ENCODE measurements at regions not wholly inside any gene's neighbourhood (a gene's known extent, or its start where the extent isn't known, plus 50 kb on each side); places are given as distances from the start of the nearest gene placed in this dataset.

- Histone ChIP-seq H3K4me3 (ENCODE audit: low read length) (no peak overlapping the region), H3K4ac (ENCODE audit: low read depth, low read length) (no peak overlapping the region), H3K23ac (ENCODE audit: low read length) (no peak overlapping the region), H4K8ac (ENCODE audit: low read depth, low read length) (no peak overlapping the region), H3K18ac (ENCODE audit: low read length) (no peak overlapping the region), H3K9ac (ENCODE audit: low read length) (no peak overlapping the region), H3K56ac (ENCODE audit: low read length) (no peak overlapping the region), H3K27ac (ENCODE audit: low read depth, low read length) (no peak overlapping the region), H2BK5ac (ENCODE audit: low read length) (no peak overlapping the region), H3K36me3 (ENCODE audit: control insufficient read depth, insufficient read depth, low read length) (no peaks in the 10 kb centered on the region), H3K27me3 (ENCODE audit: insufficient read depth, low read length, poor library complexity) (no peaks in the 10 kb centered on the region), H2BK120ac (ENCODE audit: low read depth, low read length) (no peak overlapping the region), H3K79me2 (ENCODE audit: control insufficient read depth, insufficient read depth, low read length) (no peaks in the 10 kb centered on the region), H4K5ac (ENCODE audit: low read length) (no peak overlapping the region), H2BK15ac (replicated peaks; ENCODE audit: low read depth) (no peak overlapping the region), H3K4me2 (ENCODE audit: low read length) (no peak overlapping the region), H2AK5ac (ENCODE audit: low read length) (no peak overlapping the region), H3K4me1 (ENCODE audit: control insufficient read depth, low read depth, low read length) (no peaks in the 10 kb centered on the region), H3K79me1 (ENCODE audit: low read length) (no peaks in the 10 kb centered on the region)
- no peak for DNase-seq
- WGBS (ENCODE audit: extremely low coverage, insufficient coverage, low lambda C conversion rate) = no CpG with 5 or more reads among the region's 4 CpGs
Observed at GRCh38 chr7:131722371-131722770, 165.9 kb upstream of the PODXL start.

DNA sequence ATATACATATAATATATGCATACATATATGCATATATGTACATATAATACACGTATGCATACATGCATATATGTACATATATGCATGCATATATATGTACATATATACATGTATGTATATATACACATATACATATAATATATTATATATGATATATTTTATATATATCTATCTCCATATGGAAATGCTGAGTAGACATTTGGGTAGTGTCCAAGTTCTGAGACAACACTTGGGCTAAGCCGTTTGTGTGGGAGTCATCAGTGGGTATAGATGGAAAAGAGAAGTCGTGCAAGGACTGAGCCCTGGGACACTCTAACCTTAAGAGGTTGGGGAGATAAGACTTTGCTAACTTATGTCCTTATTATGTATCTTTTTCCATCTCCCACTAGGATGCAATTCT lies 165.2 kb upstream of the PODXL start:
- Histone ChIP-seq H2AK5ac (ENCODE audit: low read length) (no peak overlapping the region), H2BK15ac (replicated peaks; ENCODE audit: low read depth) (no peak overlapping the region), H3K4me2 (ENCODE audit: low read length) (no peak overlapping the region), H3K4me3 (ENCODE audit: low read length) (no peak overlapping the region), H3K56ac (ENCODE audit: low read length) (no peak overlapping the region), H3K4ac (ENCODE audit: low read depth, low read length) (no peak overlapping the region), H3K27me3 (ENCODE audit: insufficient read depth, low read length, poor library complexity) (no peaks in the 10 kb centered on the region), H3K18ac (ENCODE audit: low read length) (no peak overlapping the region), H3K23ac (ENCODE audit: low read length) (no peak overlapping the region), H3K36me3 (ENCODE audit: control insufficient read depth, insufficient read depth, low read length) (no peaks in the 10 kb centered on the region), H3K79me1 (ENCODE audit: low read length) (no peaks in the 10 kb centered on the region), H3K27ac (ENCODE audit: low read depth, low read length) (no peak overlapping the region), H2BK5ac (ENCODE audit: low read length) (no peak overlapping the region), H2BK120ac (ENCODE audit: low read depth, low read length) (no peak overlapping the region), H3K9ac (ENCODE audit: low read length) (no peak overlapping the region), H3K4me1 (ENCODE audit: control insufficient read depth, low read depth, low read length) (no peaks in the 10 kb centered on the region), H4K8ac (ENCODE audit: low read depth, low read length) (no peak overlapping the region), H4K5ac (ENCODE audit: low read length) (no peak overlapping the region), H3K79me2 (ENCODE audit: control insufficient read depth, insufficient read depth, low read length) (no peaks in the 10 kb centered on the region)
- DNase-seq = no peak
- WGBS (ENCODE audit: extremely low coverage, insufficient coverage, low lambda C conversion rate) = no CpG with 5 or more reads among the region's 3 CpGs

- no peaks in the 10 kb centered on the region for H3K36me3 ChIP-seq (ENCODE audit: control insufficient read depth, insufficient read depth, low read length)
- H3K9ac ChIP-seq (ENCODE audit: low read length) = no peak overlapping the region
- H3K4me3 ChIP-seq (ENCODE audit: low read length) = no peak overlapping the region
- no peak overlapping the region for H2AK5ac ChIP-seq (ENCODE audit: low read length)
- no peak overlapping the region for H4K8ac ChIP-seq (ENCODE audit: low read depth, low read length)
- H2BK5ac ChIP-seq (ENCODE audit: low read length) = no peak overlapping the region
- H3K4me2 ChIP-seq (ENCODE audit: low read length) = no peak overlapping the region
- no peaks in the 10 kb centered on the region for H3K4me1 ChIP-seq (ENCODE audit: control insufficient read depth, low read depth, low read length)
- H2BK15ac ChIP-seq (replicated peaks; ENCODE audit: low read depth) = no peak overlapping the region
- H3K27me3 ChIP-seq (ENCODE audit: insufficient read depth, low read length, poor library complexity) = no peaks in the 10 kb centered on the region
- H3K79me2 ChIP-seq (ENCODE audit: control insufficient read depth, insufficient read depth, low read length) = no peaks in the 10 kb centered on the region
- no peak for DNase-seq
- no peak overlapping the region for H2BK120ac ChIP-seq (ENCODE audit: low read depth, low read length)
- WGBS (ENCODE audit: extremely low coverage, insufficient coverage, low lambda C conversion rate) = no CpG with 5 or more reads among the region's 2 CpGs
- H3K18ac ChIP-seq (ENCODE audit: low read length) = no peak overlapping the region
- H3K56ac ChIP-seq (ENCODE audit: low read length) = no peak overlapping the region
- no peaks in the 10 kb centered on the region for H3K79me1 ChIP-seq (ENCODE audit: low read length)
- no peak overlapping the region for H3K23ac ChIP-seq (ENCODE audit: low read length)
- no peak overlapping the region for H3K27ac ChIP-seq (ENCODE audit: low read depth, low read length)
- no peak overlapping the region for H4K5ac ChIP-seq (ENCODE audit: low read length)
- no peak overlapping the region for H3K4ac ChIP-seq (ENCODE audit: low read depth, low read length)
Observed at GRCh38 chr7:131720703-131721102, 164.3 kb upstream of the PODXL start.

DNA sequence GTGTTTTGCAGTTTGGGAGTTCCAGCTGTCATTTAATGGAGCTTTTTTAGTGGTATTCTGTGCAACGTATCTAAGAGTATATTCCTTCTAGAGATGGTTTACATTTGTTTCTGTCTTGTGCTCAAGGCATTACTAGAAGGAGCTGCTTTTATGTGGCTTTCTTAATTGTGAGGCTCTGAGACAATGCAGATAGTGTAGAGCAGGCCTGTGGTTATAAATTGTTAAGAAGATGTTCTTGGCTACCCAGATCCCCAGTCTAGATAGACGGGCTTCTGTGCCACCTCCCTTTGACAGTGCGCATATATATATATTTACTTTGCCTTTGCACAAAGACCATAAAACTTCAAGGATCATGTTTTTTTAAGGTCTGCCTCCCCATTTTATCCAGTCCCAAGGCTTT lies 160.8 kb upstream of the PODXL start:
- Histone ChIP-seq H3K18ac (ENCODE audit: low read length) (no peak overlapping the region), H2BK15ac (replicated peaks; ENCODE audit: low read depth) (no peak overlapping the region), H3K4me2 (ENCODE audit: low read length) (no peak overlapping the region), H3K79me1 (ENCODE audit: low read length) (no peaks in the 10 kb centered on the region), H3K36me3 (ENCODE audit: control insufficient read depth, insufficient read depth, low read length) (no peaks in the 10 kb centered on the region), H3K4me3 (ENCODE audit: low read length) (no peak overlapping the region), H3K4me1 (ENCODE audit: control insufficient read depth, low read depth, low read length) (no peaks in the 10 kb centered on the region), H3K27ac (ENCODE audit: low read depth, low read length) (no peak overlapping the region), H3K27me3 (ENCODE audit: insufficient read depth, low read length, poor library complexity) (no peaks in the 10 kb centered on the region), H3K23ac (ENCODE audit: low read length) (no peak overlapping the region), H3K56ac (ENCODE audit: low read length) (no peak overlapping the region), H2AK5ac (ENCODE audit: low read length) (no peak overlapping the region), H3K9ac (ENCODE audit: low read length) (no peak overlapping the region), H2BK5ac (ENCODE audit: low read length) (no peak overlapping the region), H2BK120ac (ENCODE audit: low read depth, low read length) (no peak overlapping the region), H4K8ac (ENCODE audit: low read depth, low read length) (no peak overlapping the region), H3K79me2 (ENCODE audit: control insufficient read depth, insufficient read depth, low read length) (no peaks in the 10 kb centered on the region), H3K4ac (ENCODE audit: low read depth, low read length) (no peak overlapping the region), H4K5ac (ENCODE audit: low read length) (no peak overlapping the region)
- DNase-seq = no peak
- WGBS (ENCODE audit: extremely low coverage, insufficient coverage, low lambda C conversion rate) = no CpG with 5 or more reads among the region's 3 CpGs

DNA sequence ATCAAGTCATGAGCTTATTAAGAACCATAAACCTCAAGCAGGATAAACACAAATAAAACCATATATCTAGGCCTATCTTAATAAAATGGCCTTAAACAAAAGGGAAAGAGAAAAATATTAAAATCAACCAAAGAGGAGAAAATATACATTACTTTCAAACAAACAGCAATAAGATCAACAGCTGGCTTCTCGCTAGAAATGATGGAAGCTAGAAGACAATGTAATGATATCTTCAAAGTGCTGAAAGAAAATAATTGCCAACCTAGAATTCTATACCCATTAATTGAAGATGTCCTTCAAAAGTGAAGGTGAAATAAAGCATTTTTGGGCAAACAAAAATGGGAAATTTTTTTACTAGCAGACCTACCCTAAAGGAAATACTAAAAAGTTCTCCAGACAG lies 142.9 kb upstream of the PODXL start:
- H2AK5ac ChIP-seq (ENCODE audit: low read length) = no peak overlapping the region
- no peak for DNase-seq

DNA sequence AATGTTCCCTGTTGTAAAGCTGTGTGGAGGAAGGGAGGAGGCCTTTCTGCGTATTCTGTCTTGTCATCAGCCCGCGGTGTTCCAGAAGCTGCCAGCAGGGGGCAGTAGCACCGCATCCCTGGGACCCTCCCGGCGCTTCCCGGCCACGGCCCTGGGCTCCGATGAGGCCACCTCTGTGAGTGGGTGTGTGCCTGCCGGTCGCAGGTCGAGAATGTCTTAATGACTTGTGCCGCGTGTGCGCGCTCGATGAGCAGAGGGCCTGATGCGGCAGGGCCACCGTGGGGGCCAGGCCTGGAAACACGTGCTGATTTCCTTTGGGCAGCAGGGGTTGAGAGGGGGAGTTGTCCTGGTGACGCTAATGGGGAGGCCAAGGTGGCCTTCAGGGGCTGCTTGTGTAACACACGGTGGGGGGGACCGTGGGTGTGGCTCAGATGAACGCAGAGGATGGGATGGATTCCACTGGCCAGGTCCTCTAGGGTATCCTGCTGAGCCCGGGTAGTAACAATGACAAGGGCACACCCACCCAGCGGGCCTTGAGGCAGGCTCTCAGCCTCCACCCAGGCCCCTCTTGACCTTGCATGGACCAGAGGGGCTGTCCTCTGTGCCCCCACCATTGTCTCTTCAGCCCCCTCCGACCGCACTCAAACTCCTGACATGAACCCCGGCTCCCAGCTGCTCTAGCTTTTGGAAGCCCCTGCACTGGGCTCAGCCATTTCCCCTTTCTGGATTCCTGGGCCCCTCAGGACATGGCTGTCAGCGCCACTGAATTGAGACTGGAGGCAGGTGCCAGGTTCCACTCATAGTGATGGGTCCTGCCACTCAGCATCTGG lies 135.9 kb upstream of the PODXL start:
- no peak overlapping the region for H4K8ac ChIP-seq (ENCODE audit: low read depth, low read length)
- H2BK5ac ChIP-seq (ENCODE audit: low read length) = no peak overlapping the region
- H3K79me1 ChIP-seq (ENCODE audit: low read length) = no peaks in the 10 kb centered on the region
- WGBS (ENCODE audit: extremely low coverage, insufficient coverage, low lambda C conversion rate) = no CpG with 5 or more reads among the region's 30 CpGs
- H3K36me3 ChIP-seq (ENCODE audit: control insufficient read depth, insufficient read depth, low read length) = no peaks in the 10 kb centered on the region
- no peak overlapping the region for H2BK15ac ChIP-seq (replicated peaks; ENCODE audit: low read depth)
- H3K79me2 ChIP-seq (ENCODE audit: control insufficient read depth, insufficient read depth, low read length) = no peaks in the 10 kb centered on the region
- H3K4me1 ChIP-seq (ENCODE audit: control insufficient read depth, low read depth, low read length) = peaks cover 4% of the 10 kb centered on the region
- no peak overlapping the region for H3K18ac ChIP-seq (ENCODE audit: low read length)
- peak overlapping the region; percentile 86 for H3K56ac ChIP-seq (ENCODE audit: low read length)
- H3K23ac ChIP-seq (ENCODE audit: low read length) = peak overlapping the region; percentile 100
- DNase-seq = peak; percentile 79
- no peak overlapping the region for H3K4ac ChIP-seq (ENCODE audit: low read depth, low read length)
- peak overlapping the region; percentile 38 for H3K4me2 ChIP-seq (ENCODE audit: low read length)
- H2BK120ac ChIP-seq (ENCODE audit: low read depth, low read length) = no peak overlapping the region
- no peak overlapping the region for H3K27ac ChIP-seq (ENCODE audit: low read depth, low read length)
- no peaks in the 10 kb centered on the region for H3K27me3 ChIP-seq (ENCODE audit: insufficient read depth, low read length, poor library complexity)
- no peak overlapping the region for H3K4me3 ChIP-seq (ENCODE audit: low read length)
- H3K9ac ChIP-seq (ENCODE audit: low read length) = peak overlapping the region; percentile 55
- H2AK5ac ChIP-seq (ENCODE audit: low read length) = no peak overlapping the region
- no peak overlapping the region for H4K5ac ChIP-seq (ENCODE audit: low read length)

More for the DNA sequence above, 142.9 kb upstream of the PODXL start:
- Histone ChIP-seq H3K4ac (ENCODE audit: low read depth, low read length) (no peak overlapping the region), H3K36me3 (ENCODE audit: control insufficient read depth, insufficient read depth, low read length) (no peaks in the 10 kb centered on the region), H4K8ac (ENCODE audit: low read depth, low read length) (no peak overlapping the region), H3K79me2 (ENCODE audit: control insufficient read depth, insufficient read depth, low read length) (no peaks in the 10 kb centered on the region), H3K18ac (ENCODE audit: low read length) (no peak overlapping the region), H3K23ac (ENCODE audit: low read length) (no peak overlapping the region), H4K5ac (ENCODE audit: low read length) (no peak overlapping the region), H3K79me1 (ENCODE audit: low read length) (no peaks in the 10 kb centered on the region), H3K4me1 (ENCODE audit: control insufficient read depth, low read depth, low read length) (no peaks in the 10 kb centered on the region), H3K9ac (ENCODE audit: low read length) (no peak overlapping the region), H2BK120ac (ENCODE audit: low read depth, low read length) (no peak overlapping the region), H3K4me3 (ENCODE audit: low read length) (no peak overlapping the region), H2BK5ac (ENCODE audit: low read length) (no peak overlapping the region), H3K27ac (ENCODE audit: low read depth, low read length) (no peak overlapping the region), H3K4me2 (ENCODE audit: low read length) (no peak overlapping the region), H3K56ac (ENCODE audit: low read length) (no peak overlapping the region), H3K27me3 (ENCODE audit: insufficient read depth, low read length, poor library complexity) (no peaks in the 10 kb centered on the region), H2BK15ac (replicated peaks; ENCODE audit: low read depth) (no peak overlapping the region)
- no CpG with 5 or more reads among the region's 1 CpG for WGBS (ENCODE audit: extremely low coverage, insufficient coverage, low lambda C conversion rate)

All from mesendoderm (in vitro differentiated cells).